ENCODE measurements at regions not wholly inside any gene's neighbourhood (a gene's known extent, or its start where the extent isn't known, plus 50 kb on each side); places are given as distances from the start of the nearest gene placed in this dataset.

GRCh38 chr12:65561798-65562382 lies 262.4 kb upstream of the HMGA2 start:
- Histone ChIP-seq H3K4me1 (replicated peaks; ENCODE audit: insufficient read depth) (peaks cover 16% of the 10 kb centered on the region), H3K79me2 (ENCODE audit: low read depth) (no peaks in the 10 kb centered on the region), H3K36me3 (ENCODE audit: low read depth) (no peaks in the 10 kb centered on the region), H3F3A (ENCODE audit: insufficient read depth, low read depth) (no peaks in the 10 kb centered on the region), H3K27ac (no peak overlapping the region), H4K20me1 (ENCODE audit: insufficient read depth) (no peaks in the 10 kb centered on the region), H3K4me3 (no peak overlapping the region), H2AFZ (0 out of 2 replicates have a peak overlapping the region, but pooled peaks have one; percentile 4), H3K9me3 (ENCODE audit: insufficient read depth, low read depth) (0 out of 2 replicates have a peak, but pooled peaks cover 6% of the 10 kb centered on the region), H3K4me2 (no peak overlapping the region), H3K27me3 (ENCODE audit: insufficient read depth, low read depth) (no peaks in the 10 kb centered on the region), H3K9me2 (ENCODE audit: insufficient read depth) (no peaks in the 10 kb centered on the region; the same call in 1 of the 2 replicates)
- no peak for TF ChIP-seq EZH2 (IDR thresholded peaks at IDR 0.05; ENCODE audit: low read depth)
- TF ChIP-seq CTCF (conservative IDR thresholded peaks at IDR 0.05): no peak
- no peak for DNase-seq
- CTCF ChIA-PET: no interaction called here
- BruUV-seq (replicated peaks): no TSS peak
- intact Hi-C loops (cut with micrococcal nuclease; ENCODE audit: unreplicated experiment): no loop called here
- POLR2A ChIA-PET (ENCODE audit: unreplicated experiment): interaction anchor here (0.7 kb wide), 1 partner anchor 50 kb away, joined by 5 read pairs; no protein-coding TSS in a partner anchor

GRCh38 chr12:65565601-65566560 lies 258.4 kb upstream of the HMGA2 start:
- H3K4me1 ChIP-seq (replicated peaks; ENCODE audit: insufficient read depth): peaks cover 8% of the 10 kb centered on the region; the same call in 1 of the 2 replicates
- no peaks in the 10 kb centered on the region for H3K27me3 ChIP-seq (ENCODE audit: insufficient read depth, low read depth)
- no peaks in the 10 kb centered on the region for H3F3A ChIP-seq (ENCODE audit: insufficient read depth, low read depth)
- H3K9me2 ChIP-seq (ENCODE audit: insufficient read depth): no peaks in the 10 kb centered on the region; the same call in 1 of the 2 replicates
- no peaks in the 10 kb centered on the region for H3K79me2 ChIP-seq (ENCODE audit: low read depth)
- TF ChIP-seq CTCF (conservative IDR thresholded peaks at IDR 0.05) (no peak), EZH2 (IDR thresholded peaks at IDR 0.05; ENCODE audit: low read depth) (no peak)
- intact Hi-C loops (cut with micrococcal nuclease; ENCODE audit: unreplicated experiment): no loop called here
- no peaks in the 10 kb centered on the region for H4K20me1 ChIP-seq (ENCODE audit: insufficient read depth)
- H3K27ac ChIP-seq: no peak overlapping the region
- H3K4me3 ChIP-seq: no peak overlapping the region
- ChIA-PET CTCF (no interaction called here), POLR2A (ENCODE audit: unreplicated experiment) (no interaction called here)
- H3K36me3 ChIP-seq (ENCODE audit: low read depth): no peaks in the 10 kb centered on the region
- no peak overlapping the region for H3K4me2 ChIP-seq
- BruUV-seq (replicated peaks): no TSS peak
- no peak overlapping the region for H2AFZ ChIP-seq
- no peaks in the 10 kb centered on the region for H3K9me3 ChIP-seq (ENCODE audit: insufficient read depth, low read depth)
- no peak for DNase-seq

GRCh38 chr12:65566751-65567150 lies 257.5 kb upstream of the HMGA2 start:
- intact Hi-C loops (cut with micrococcal nuclease; ENCODE audit: unreplicated experiment): no loop called here

More at GRCh38 chr12:65566751-65567150, 257.5 kb upstream of the HMGA2 start:
- Histone ChIP-seq H2AFZ (no peak overlapping the region), H4K20me1 (ENCODE audit: insufficient read depth) (no peaks in the 10 kb centered on the region), H3K79me2 (ENCODE audit: low read depth) (no peaks in the 10 kb centered on the region), H3K36me3 (ENCODE audit: low read depth) (no peaks in the 10 kb centered on the region), H3K4me2 (no peak overlapping the region), H3K4me1 (replicated peaks; ENCODE audit: insufficient read depth) (peaks cover 7% of the 10 kb centered on the region; the same call in 1 of the 2 replicates), H3K4me3 (no peak overlapping the region), H3K27ac (no peak overlapping the region), H3K9me3 (ENCODE audit: insufficient read depth, low read depth) (no peaks in the 10 kb centered on the region), H3K27me3 (ENCODE audit: insufficient read depth, low read depth) (no peaks in the 10 kb centered on the region), H3K9me2 (ENCODE audit: insufficient read depth) (no peaks in the 10 kb centered on the region; the same call in 1 of the 2 replicates), H3F3A (ENCODE audit: insufficient read depth, low read depth) (no peaks in the 10 kb centered on the region)
- ChIA-PET CTCF (no interaction called here), POLR2A (ENCODE audit: unreplicated experiment) (no interaction called here)
- BruUV-seq (replicated peaks): no TSS peak
- TF ChIP-seq EZH2 (IDR thresholded peaks at IDR 0.05; ENCODE audit: low read depth): no peak
- no peak for TF ChIP-seq CTCF (conservative IDR thresholded peaks at IDR 0.05)
- no peak for DNase-seq

All from PC-9 (cell line).